ENCODE measurements at regions not wholly inside any gene's neighbourhood (a gene's known extent, or its start where the extent isn't known, plus 50 kb on each side); places are given as distances from the start of the nearest gene placed in this dataset.

GRCh38 chr4:161208564-161208963, 955.2 kb downstream of the FSTL5 start:
- H3K27me3 ChIP-seq (replicated peaks; ENCODE audit: insufficient read depth), result no peaks in the 10 kb centered on the region
- no peak overlapping the region for H3K4me3 ChIP-seq
- H3K27ac ChIP-seq, result no peak overlapping the region
- TF ChIP-seq POLR2AphosphoS5 (IDR thresholded peaks at IDR 0.05) (no peak), POLR2A (IDR thresholded peaks at IDR 0.05) (no peak)
- TF ChIP-seq, protein P1, sequence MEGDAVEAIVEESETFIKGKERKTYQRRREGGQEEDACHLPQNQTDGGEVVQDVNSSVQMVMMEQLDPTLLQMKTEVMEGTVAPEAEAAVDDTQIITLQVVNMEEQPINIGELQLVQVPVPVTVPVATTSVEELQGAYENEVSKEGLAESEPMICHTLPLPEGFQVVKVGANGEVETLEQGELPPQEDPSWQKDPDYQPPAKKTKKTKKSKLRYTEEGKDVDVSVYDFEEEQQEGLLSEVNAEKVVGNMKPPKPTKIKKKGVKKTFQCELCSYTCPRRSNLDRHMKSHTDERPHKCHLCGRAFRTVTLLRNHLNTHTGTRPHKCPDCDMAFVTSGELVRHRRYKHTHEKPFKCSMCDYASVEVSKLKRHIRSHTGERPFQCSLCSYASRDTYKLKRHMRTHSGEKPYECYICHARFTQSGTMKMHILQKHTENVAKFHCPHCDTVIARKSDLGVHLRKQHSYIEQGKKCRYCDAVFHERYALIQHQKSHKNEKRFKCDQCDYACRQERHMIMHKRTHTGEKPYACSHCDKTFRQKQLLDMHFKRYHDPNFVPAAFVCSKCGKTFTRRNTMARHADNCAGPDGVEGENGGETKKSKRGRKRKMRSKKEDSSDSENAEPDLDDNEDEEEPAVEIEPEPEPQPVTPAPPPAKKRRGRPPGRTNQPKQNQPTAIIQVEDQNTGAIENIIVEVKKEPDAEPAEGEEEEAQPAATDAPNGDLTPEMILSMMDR (IDR thresholded peaks at IDR 0.05), result no peak
- intact Hi-C loops (cut with DNase I), result no loop called here
- H3K36me3 ChIP-seq, result no peaks in the 10 kb centered on the region
- H3K9me3 ChIP-seq, result no peaks in the 10 kb centered on the region
- DNase-seq (ENCODE audit: low spot score), result no peak
- no peaks in the 10 kb centered on the region for H3K4me1 ChIP-seq (replicated peaks)
- whole genome bisulfite sequencing, result 21% methylated on average over 1 of the region's 1 CpG

- no peak overlapping the region for H3K27ac ChIP-seq
- no peaks in the 10 kb centered on the region for H3K27me3 ChIP-seq (replicated peaks; ENCODE audit: insufficient read depth)
- no peaks in the 10 kb centered on the region for H3K4me1 ChIP-seq (replicated peaks)
- 65% methylated on average over 2 of the region's 2 CpGs for WGBS
- intact Hi-C loops (cut with DNase I), result no loop called here
- H3K36me3 ChIP-seq, result no peaks in the 10 kb centered on the region
- no peak for DNase-seq (ENCODE audit: low spot score)
- H3K9me3 ChIP-seq, result no peaks in the 10 kb centered on the region
- H3K4me3 ChIP-seq, result no peak overlapping the region
- no peak for TF ChIP-seq POLR2AphosphoS5 (IDR thresholded peaks at IDR 0.05)
- TF ChIP-seq POLR2A (IDR thresholded peaks at IDR 0.05), result no peak
- TF ChIP-seq, protein P1 (IDR thresholded peaks at IDR 0.05), result no peak
Measured at GRCh38 chr4:161206528-161207080, 957.2 kb downstream of the FSTL5 start.

DNA sequence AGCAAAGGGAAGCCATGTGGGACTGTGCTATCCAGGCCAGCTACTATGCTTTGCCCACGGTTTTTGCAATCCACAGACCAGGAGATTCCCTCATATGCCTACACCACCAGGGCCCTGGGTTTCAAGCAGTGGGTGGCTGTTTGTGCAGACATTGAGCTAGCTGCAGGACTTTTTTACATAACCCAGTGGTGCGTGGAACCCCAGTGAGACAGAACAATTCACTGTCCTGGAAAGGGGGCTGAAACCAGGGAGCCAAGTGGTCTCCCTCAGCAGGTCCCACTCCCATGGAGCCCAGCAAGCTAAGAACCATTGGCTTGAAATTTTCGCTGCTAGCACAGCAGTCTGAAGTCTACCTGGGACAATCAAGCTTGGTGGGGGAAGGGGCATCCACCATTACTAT, 959.9 kb downstream of the FSTL5 start:
- H3K27me3 ChIP-seq (replicated peaks; ENCODE audit: insufficient read depth), result no peaks in the 10 kb centered on the region
- H3K27ac ChIP-seq, result no peak overlapping the region
- no peaks in the 10 kb centered on the region for H3K9me3 ChIP-seq
- no peak for DNase-seq (ENCODE audit: low spot score)
- 98% methylated on average over 3 of the region's 3 CpGs for WGBS
- no peak overlapping the region for H3K4me3 ChIP-seq
- intact Hi-C loops (cut with DNase I), result no loop called here
- H3K36me3 ChIP-seq, result no peaks in the 10 kb centered on the region
- no peaks in the 10 kb centered on the region for H3K4me1 ChIP-seq (replicated peaks)
- TF ChIP-seq POLR2AphosphoS5 (IDR thresholded peaks at IDR 0.05), result no peak
- TF ChIP-seq, protein P1 (IDR thresholded peaks at IDR 0.05), result no peak
- no peak for TF ChIP-seq POLR2A (IDR thresholded peaks at IDR 0.05)

GRCh38 chr4:161197912-161198311, 965.9 kb downstream of the FSTL5 start:
- TF ChIP-seq POLR2A (IDR thresholded peaks at IDR 0.05) (no peak), POLR2AphosphoS5 (IDR thresholded peaks at IDR 0.05) (no peak)
- TF ChIP-seq, protein P1 (IDR thresholded peaks at IDR 0.05), result no peak
- Histone ChIP-seq H3K36me3 (no peaks in the 10 kb centered on the region), H3K27me3 (replicated peaks; ENCODE audit: insufficient read depth) (no peaks in the 10 kb centered on the region), H3K4me3 (no peak overlapping the region), H3K4me1 (replicated peaks) (no peaks in the 10 kb centered on the region), H3K27ac (no peak overlapping the region), H3K9me3 (no peaks in the 10 kb centered on the region)
- intact Hi-C loops (cut with DNase I), result no loop called here
- no peak for DNase-seq (ENCODE audit: low spot score)
- WGBS, result 70% methylated on average over 2 of the region's 2 CpGs

DNA sequence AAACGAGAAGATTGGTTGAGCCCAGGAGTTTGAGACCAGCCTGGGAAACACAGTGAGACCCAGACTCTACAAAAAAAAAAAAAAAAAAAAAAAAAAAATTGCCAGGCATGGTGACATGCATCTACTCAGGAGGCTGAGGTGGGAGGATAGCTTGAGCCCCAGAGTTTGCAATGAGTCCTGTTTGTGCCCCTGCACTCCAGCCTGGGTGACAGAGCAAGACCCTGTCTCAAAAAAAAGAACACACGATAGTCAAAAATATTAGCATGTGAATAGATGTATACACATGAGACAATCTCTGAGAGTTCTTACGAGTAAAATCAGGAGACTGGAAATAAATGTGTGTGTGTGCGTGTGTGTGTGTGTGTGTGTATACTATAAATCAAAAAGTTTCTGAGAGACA, 966.3 kb downstream of the FSTL5 start:
- H3K36me3 ChIP-seq, result no peaks in the 10 kb centered on the region
- intact Hi-C loops (cut with DNase I), result no loop called here
- no peak overlapping the region for H3K4me3 ChIP-seq
- H3K4me1 ChIP-seq (replicated peaks), result no peaks in the 10 kb centered on the region
- 82% methylated on average over 4 of the region's 4 CpGs for WGBS
- DNase-seq (ENCODE audit: low spot score), result no peak
- no peaks in the 10 kb centered on the region for H3K27me3 ChIP-seq (replicated peaks; ENCODE audit: insufficient read depth)
- no peak overlapping the region for H3K27ac ChIP-seq
- TF ChIP-seq, protein P1 (IDR thresholded peaks at IDR 0.05), result no peak
- TF ChIP-seq POLR2AphosphoS5 (IDR thresholded peaks at IDR 0.05) (no peak), POLR2A (IDR thresholded peaks at IDR 0.05) (no peak)
- H3K9me3 ChIP-seq, result no peaks in the 10 kb centered on the region
